Prostate gland (tissue), 2 donors: ENCODE measurements at regions not wholly inside any gene's neighbourhood (a gene's known extent, or its start where the extent isn't known, plus 50 kb on each side); places are given as distances from the start of the nearest gene placed in this dataset.

ENCODE experiments used
- DNase-seq: peaks from one replicate; pipeline ENCODE4 v3.0.0-alpha.2; 2019; ENCODE audit warnings: low spot score
- H3K27ac ChIP-seq, 2 donors: fragments of 200-600 bp; sonication (generic); 2 replicates each; pipeline ENCODE4 v1.5.1; 2017 to 2019
- H3K27me3 ChIP-seq: fragments of 200-600 bp; sonication (generic); replicated peaks from 2 replicates; pipeline ENCODE4 v1.5.1; 2019; ENCODE audit not compliant: insufficient read depth
- H3K36me3 ChIP-seq, 2 donors: fragments of 200-600 bp; sonication (generic); 1 replicate in 1 of 2; 2 replicates in 1 of 2; pipeline versions ENCODE4 v1.5.1 to v1.8.1; 2017 to 2019
- H3K4me1 ChIP-seq: fragments of 200-600 bp; sonication (generic); replicated peaks from 2 replicates; pipeline ENCODE4 v1.5.1; 2019
- H3K4me3 ChIP-seq, 2 donors: fragments of 200-600 bp; sonication (generic); 2 replicates each; pipeline ENCODE4 v1.5.1; 2017 to 2019
- H3K9me3 ChIP-seq: fragments of 200-600 bp; sonication (generic); 2 replicates; pipeline ENCODE4 v1.5.1; 2017
- CTCF ChIP-seq, 4 experiments: fragments of 200-600 bp in 2 of 4; fragments of 450-650 bp in 2 of 4; sonication (generic) in 2 of 4; IDR thresholded peaks; 1 replicate in 3 of 4; 2 replicates in 1 of 4; pipeline ENCODE4 v1.5.1; 2016 to 2019; ENCODE audit warnings: antibody characterized with exemption in 4 of 4, mild to moderate bottlenecking in 2 of 4, moderate library complexity in 2 of 4
- POLR2A ChIP-seq: fragments of 450-650 bp; IDR thresholded peaks from one replicate; pipeline ENCODE4 v1.6.1; 2016; ENCODE audit warnings: antibody characterized with exemption, mild to moderate bottlenecking
- POLR2AphosphoS5 ChIP-seq: sonication (generic); formaldehyde crosslinking; IDR thresholded peaks from one replicate; pipeline ENCODE4 v1.6.1; 2017; ENCODE audit warnings: antibody characterized with exemption
- WGBS: methylation state at CpG from one replicate; pipeline ENCODE4 v1.1.5; 2018; 5-methylcytosine and 5-hydroxymethylcytosine counted together
- intact Hi-C: fragments of 100-400 bp; cut with DNase I; formaldehyde crosslinking; loops from one replicate; pipeline ENCODE4 v1.14.2; 2022

DNA sequence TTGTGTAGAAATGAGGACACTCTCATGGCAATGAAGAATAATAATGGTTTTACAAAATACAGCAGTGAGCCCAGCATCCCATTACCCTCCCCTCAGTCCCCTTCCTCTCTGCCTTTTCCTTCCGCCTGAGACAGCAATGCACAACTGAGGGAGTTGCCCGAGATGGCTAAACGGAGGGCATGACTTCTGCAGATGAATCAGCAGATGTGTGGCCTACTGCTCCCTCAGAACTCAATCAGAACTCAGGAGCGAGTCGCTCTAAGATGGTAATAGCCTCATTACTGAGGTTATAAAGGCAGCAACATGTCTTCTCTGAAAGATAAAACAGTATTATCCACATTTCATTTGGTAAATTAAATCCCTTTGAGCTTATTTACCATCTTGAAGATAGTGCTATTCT, 326.6 kb downstream of the ENC1 start:
- Histone ChIP-seq H3K27ac (no peak overlapping the region), H3K4me1 (no peaks in the 10 kb centered on the region), H3K4me3 (no peak overlapping the region), H3K27me3 (no peaks in the 10 kb centered on the region), H3K9me3 (no peaks in the 10 kb centered on the region), H3K36me3 (no peaks in the 10 kb centered on the region)
- WGBS, result 93% methylated on average over 5 of the region's 5 CpGs
- intact Hi-C loops, result no loop called here
- DNase-seq, result no peak
- TF ChIP-seq POLR2AphosphoS5 (no peak), CTCF (IDR thresholded peaks at IDR 0.05) (no peak), POLR2A (no peak)

DNA sequence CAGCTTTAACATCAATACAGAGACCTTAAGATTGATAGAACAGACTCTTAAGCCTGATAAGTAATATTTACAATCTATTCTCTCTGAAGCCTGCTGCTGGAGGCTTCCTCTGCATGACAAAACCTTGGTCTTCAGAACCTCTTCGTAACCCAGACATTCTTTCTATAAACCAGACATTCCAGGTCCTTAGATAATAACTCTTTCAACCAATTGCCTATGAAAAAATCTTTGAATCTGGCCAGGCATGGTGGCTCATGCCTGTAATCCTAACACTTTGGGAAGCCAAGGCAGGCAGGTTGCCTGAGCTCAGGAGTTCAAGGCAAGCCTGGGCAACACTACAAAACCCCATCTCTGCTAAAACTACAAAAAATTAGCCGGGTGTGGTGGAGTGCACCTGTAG, 327.8 kb downstream of the ENC1 start:
- H3K27ac ChIP-seq, result no peak overlapping the region
- no peaks in the 10 kb centered on the region for H3K4me1 ChIP-seq
- H3K36me3 ChIP-seq, result no peaks in the 10 kb centered on the region
- no peaks in the 10 kb centered on the region for H3K9me3 ChIP-seq
- no peak for DNase-seq
- intact Hi-C loops, result no loop called here
- no peaks in the 10 kb centered on the region for H3K27me3 ChIP-seq
- WGBS, result 88% methylated on average over 2 of the region's 2 CpGs
- no peak overlapping the region for H3K4me3 ChIP-seq
- TF ChIP-seq POLR2A (no peak), CTCF (IDR thresholded peaks at IDR 0.05) (no peak), POLR2AphosphoS5 (no peak)

DNA sequence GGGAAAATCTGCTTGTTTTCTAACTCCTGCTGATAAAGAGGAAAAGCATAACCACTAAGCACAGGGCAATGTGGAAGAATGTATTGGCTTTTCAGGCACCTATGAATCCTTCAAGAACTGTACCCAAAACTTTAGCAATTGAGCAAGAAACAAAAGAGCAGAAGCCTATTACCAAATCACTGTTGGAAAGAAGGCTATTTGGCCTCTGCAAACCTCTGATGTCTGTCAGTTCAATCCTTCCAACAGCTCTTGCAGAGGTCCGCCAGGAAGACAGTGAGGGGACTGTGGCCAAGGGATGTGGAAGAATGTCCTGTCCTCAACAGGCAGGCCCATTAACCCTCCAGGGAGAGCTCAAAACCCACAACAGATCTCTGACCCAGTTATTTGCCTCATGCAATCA, 328.6 kb downstream of the ENC1 start:
- intact Hi-C loops, result no loop called here
- WGBS, result 88% methylated on average over 1 of the region's 1 CpG
- H3K27me3 ChIP-seq, result no peaks in the 10 kb centered on the region
- DNase-seq, result no peak
- TF ChIP-seq POLR2A, result no peak
- TF ChIP-seq POLR2AphosphoS5, result no peak
- no peak for TF ChIP-seq CTCF (IDR thresholded peaks at IDR 0.05)
- no peak overlapping the region for H3K27ac ChIP-seq
- H3K4me3 ChIP-seq, result no peak overlapping the region
- H3K36me3 ChIP-seq, result no peaks in the 10 kb centered on the region
- H3K9me3 ChIP-seq, result no peaks in the 10 kb centered on the region
- no peaks in the 10 kb centered on the region for H3K4me1 ChIP-seq

GRCh38 chr5:74310997-74311930, 329.3 kb downstream of the ENC1 start:
- H3K27ac ChIP-seq, result no peak overlapping the region
- no peak for DNase-seq

DNA sequence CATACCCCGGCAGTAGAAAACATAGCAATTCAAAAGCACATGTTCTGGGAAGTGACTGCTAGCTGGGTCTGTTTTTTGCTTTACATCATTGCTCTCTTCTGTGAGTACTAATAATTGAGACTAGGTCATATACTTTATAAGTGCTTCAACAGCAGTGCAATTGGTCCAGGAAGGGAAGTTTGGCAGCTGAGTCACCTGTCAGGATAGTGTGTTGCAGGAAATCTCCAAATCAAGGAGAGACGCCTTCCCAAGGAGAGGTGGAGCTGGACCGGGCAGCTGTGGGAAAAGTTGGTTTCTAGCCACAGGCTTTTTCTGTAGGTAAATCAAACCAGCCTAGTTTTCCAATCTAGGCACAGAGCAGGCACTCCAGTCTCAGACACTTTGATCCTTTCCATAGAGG, 330.1 kb downstream of the ENC1 start:
- DNase-seq, result no peak
- Histone ChIP-seq H3K4me3 (no peak overlapping the region), H3K27ac (no peak overlapping the region), H3K27me3 (no peaks in the 10 kb centered on the region), H3K9me3 (no peaks in the 10 kb centered on the region), H3K36me3 (no peaks in the 10 kb centered on the region), H3K4me1 (no peaks in the 10 kb centered on the region)
- intact Hi-C loops, result no loop called here
- TF ChIP-seq POLR2A, result no peak
- no peak for TF ChIP-seq POLR2AphosphoS5
- no peak for TF ChIP-seq CTCF (IDR thresholded peaks at IDR 0.05)
- 87% methylated on average over 3 of the region's 3 CpGs for WGBS

More at GRCh38 chr5:74310997-74311930, 329.3 kb downstream of the ENC1 start:
- 78% methylated on average over 8 of the region's 8 CpGs for WGBS
- H3K9me3 ChIP-seq, result no peaks in the 10 kb centered on the region
- H3K4me3 ChIP-seq, result no peak overlapping the region
- intact Hi-C loops, result no loop called here
- H3K36me3 ChIP-seq, result no peaks in the 10 kb centered on the region
- no peaks in the 10 kb centered on the region for H3K4me1 ChIP-seq
- no peak for TF ChIP-seq POLR2A
- H3K27me3 ChIP-seq, result no peaks in the 10 kb centered on the region
